Tibial artery (tissue), 4 donors: ENCODE measurements at regions not wholly inside any gene's neighbourhood (a gene's known extent, or its start where the extent isn't known, plus 50 kb on each side); places are given as distances from the start of the nearest gene placed in this dataset.

Experiments
- DNase-seq, 2 donors: peaks; one replicate each; pipeline ENCODE4 v3.0.0-alpha.2; 2019
- H3K27ac ChIP-seq, 2 donors: fragments of 200-600 bp; sonication (generic) in 1 of 2; 1 replicate in 1 of 2; 2 replicates in 1 of 2; pipeline ENCODE4 v1.5.1; 2018 to 2019; ENCODE audit warnings: mild to moderate bottlenecking in 1 of 2
- H3K27me3 ChIP-seq, 2 donors: fragments of 200-600 bp; sonication (generic) in 1 of 2; one replicate each; pipeline versions ENCODE4 v1.5.1 to v1.6.0; 2016 to 2019
- H3K36me3 ChIP-seq, 3 donors: fragments of 200-600 bp; sonication (generic) in 2 of 3; one replicate each; pipeline ENCODE4 v1.5.1; 2016 to 2019; ENCODE audit warnings: mild to moderate bottlenecking in 2 of 3
- H3K4me1 ChIP-seq, 4 donors: fragments of 200-600 bp; sonication (generic) in 2 of 4; 1 replicate in 3 of 4; 2 replicates in 1 of 4; pipeline ENCODE4 v1.5.1; 2016 to 2019
- H3K4me3 ChIP-seq, 2 donors: fragments of 200-600 bp; sonication (generic) in 1 of 2; 1 replicate in 1 of 2; 2 replicates in 1 of 2; pipeline ENCODE4 v1.5.1; 2018 to 2019; ENCODE audit warnings: mild to moderate bottlenecking in 2 of 2
- H3K9me3 ChIP-seq, 3 donors: fragments of 200-600 bp; sonication (generic) in 1 of 3; one replicate each; pipeline ENCODE4 v1.5.1; 2016 to 2019
- intact Hi-C: fragments of 100-400 bp; cut with DNase I; formaldehyde crosslinking; loops from one replicate; pipeline ENCODE4 v1.15.0; 2023; ENCODE audit warnings: low total_unique reads
- TF ChIP-seq, protein P1 (sequence below), 2 experiments: fragments of 200-600 bp in 1 of 2; fragments of 450-650 bp in 1 of 2; IDR thresholded peaks; one replicate each; pipeline ENCODE4 v1.5.1; 2017 to 2019; ENCODE audit warnings: antibody characterized with exemption in 2 of 2, mild to moderate bottlenecking in 1 of 2, moderate library complexity in 1 of 2

DNA sequence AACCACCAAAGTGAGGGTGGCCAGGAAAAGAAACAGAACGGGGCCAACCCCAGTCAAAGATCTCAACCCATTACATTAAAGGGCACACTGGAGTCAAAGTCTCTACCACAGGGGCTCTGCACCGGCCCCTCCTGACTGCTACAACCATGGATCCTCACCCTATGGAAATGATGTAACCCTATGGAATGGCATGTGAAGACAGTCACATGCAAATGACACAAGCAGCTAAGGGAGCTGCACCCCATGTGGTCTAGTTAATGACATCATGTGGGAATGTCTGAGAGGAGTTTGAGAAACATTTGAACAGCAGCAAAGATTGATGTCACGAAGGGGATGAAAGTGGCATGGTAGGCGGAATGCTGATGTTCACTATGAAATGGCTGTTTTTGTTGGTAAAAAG is 298.2 kb upstream of the SLCO3A1 start:
- Histone ChIP-seq H3K27ac (no peak overlapping the region), H3K27me3 (no peaks in the 10 kb centered on the region), H3K4me3 (no peak overlapping the region), H3K36me3 (no peaks in the 10 kb centered on the region), H3K9me3 (no peaks in the 10 kb centered on the region), H3K4me1 (no peaks in the 10 kb centered on the region)
- TF ChIP-seq, protein P1, sequence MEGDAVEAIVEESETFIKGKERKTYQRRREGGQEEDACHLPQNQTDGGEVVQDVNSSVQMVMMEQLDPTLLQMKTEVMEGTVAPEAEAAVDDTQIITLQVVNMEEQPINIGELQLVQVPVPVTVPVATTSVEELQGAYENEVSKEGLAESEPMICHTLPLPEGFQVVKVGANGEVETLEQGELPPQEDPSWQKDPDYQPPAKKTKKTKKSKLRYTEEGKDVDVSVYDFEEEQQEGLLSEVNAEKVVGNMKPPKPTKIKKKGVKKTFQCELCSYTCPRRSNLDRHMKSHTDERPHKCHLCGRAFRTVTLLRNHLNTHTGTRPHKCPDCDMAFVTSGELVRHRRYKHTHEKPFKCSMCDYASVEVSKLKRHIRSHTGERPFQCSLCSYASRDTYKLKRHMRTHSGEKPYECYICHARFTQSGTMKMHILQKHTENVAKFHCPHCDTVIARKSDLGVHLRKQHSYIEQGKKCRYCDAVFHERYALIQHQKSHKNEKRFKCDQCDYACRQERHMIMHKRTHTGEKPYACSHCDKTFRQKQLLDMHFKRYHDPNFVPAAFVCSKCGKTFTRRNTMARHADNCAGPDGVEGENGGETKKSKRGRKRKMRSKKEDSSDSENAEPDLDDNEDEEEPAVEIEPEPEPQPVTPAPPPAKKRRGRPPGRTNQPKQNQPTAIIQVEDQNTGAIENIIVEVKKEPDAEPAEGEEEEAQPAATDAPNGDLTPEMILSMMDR (IDR thresholded peaks at IDR 0.05), result no peak
- DNase-seq, result no peak
- intact Hi-C loops, result no loop called here

DNA sequence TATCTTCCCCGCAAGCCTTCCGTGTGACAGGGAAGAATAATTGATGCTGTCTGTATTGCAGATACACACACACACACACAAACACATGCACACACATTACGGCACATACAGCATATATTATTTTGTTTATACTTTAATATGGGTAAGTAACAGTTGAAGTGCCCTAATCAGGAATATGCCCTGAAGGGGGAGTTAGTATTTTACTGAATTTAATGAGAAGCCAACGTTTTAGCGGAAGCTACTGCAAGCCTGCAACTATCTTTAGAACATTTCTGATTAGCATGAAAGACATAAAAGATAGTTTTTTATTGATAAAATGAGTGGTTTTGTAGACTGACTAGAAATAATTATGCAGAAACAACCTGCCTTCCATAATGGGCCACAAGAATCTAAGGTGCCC is 296.6 kb upstream of the SLCO3A1 start:
- Histone ChIP-seq H3K4me1 (no peaks in the 10 kb centered on the region), H3K4me3 (no peak overlapping the region), H3K27ac (no peak overlapping the region), H3K27me3 (no peaks in the 10 kb centered on the region), H3K36me3 (no peaks in the 10 kb centered on the region), H3K9me3 (no peaks in the 10 kb centered on the region)
- no peak for DNase-seq
- intact Hi-C loops, result no loop called here
- TF ChIP-seq, protein P1 (IDR thresholded peaks at IDR 0.05), result no peak

DNA sequence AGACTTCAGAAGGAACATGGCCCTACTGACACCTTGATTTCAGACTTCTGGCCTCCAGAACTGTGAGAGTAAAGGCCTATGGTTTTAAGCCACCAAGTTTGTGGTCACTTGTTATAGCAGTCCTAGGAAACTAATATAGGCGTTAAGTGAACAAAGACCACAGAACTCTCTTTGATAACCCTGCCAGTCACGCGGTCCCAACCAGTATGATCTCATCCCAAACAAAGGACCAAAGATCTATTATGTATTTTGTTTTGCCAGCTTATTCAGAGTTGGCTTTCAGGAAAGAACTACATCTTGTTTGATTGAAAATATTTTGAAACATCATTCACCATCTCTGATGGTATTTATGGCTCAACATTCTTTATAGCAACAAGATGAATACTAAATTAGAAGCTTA is 294.4 kb upstream of the SLCO3A1 start:
- H3K9me3 ChIP-seq, result no peaks in the 10 kb centered on the region
- no peak overlapping the region for H3K4me3 ChIP-seq
- no peak for DNase-seq
- H3K27me3 ChIP-seq, result no peaks in the 10 kb centered on the region
- TF ChIP-seq, protein P1 (IDR thresholded peaks at IDR 0.05), result no peak
- intact Hi-C loops, result no loop called here
- no peaks in the 10 kb centered on the region for H3K36me3 ChIP-seq
- H3K4me1 ChIP-seq, result no peaks in the 10 kb centered on the region
- no peak overlapping the region for H3K27ac ChIP-seq

DNA sequence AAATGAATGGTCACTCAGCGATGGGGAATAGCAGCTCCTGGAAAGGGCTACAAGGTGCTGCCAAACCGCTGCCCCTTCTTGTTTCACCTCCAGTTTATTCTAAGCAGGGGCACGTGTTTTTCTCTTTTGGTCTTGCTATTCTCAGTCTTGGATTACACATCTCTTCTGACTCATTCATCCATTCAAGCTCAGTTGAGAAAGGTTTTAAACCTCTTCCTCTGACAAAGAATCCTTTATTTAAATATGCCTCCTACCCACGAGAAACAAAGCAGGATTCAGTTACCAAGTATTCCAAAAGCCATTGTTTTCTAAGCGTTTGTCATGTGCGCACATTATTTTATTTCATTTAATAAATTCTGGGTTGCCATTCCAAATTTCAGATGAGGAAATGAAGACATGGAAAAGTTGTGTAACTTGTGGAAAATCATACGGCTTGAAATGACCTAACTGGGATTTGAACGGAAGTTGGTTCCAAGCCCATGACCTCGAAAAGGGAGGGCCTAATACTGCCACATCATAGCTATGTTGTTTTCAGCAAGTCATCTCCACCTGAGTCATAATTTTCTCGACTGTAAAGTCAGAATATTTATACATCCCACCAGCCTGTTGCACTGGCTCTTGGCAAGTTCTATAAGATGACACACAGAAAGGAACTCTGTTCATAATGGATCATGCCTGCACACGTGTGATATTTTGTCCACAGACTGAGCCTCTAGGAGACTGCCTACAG is 292.0 kb upstream of the SLCO3A1 start:
- Histone ChIP-seq H3K27ac (peak overlapping the region in 1 of 2 donors; percentile 15), H3K4me1 (no peaks in the 10 kb centered on the region), H3K27me3 (no peaks in the 10 kb centered on the region), H3K36me3 (no peaks in the 10 kb centered on the region), H3K4me3 (no peak overlapping the region), H3K9me3 (no peaks in the 10 kb centered on the region)
- DNase-seq, result peak in 1 of 2 donors; percentile 48
- intact Hi-C loops, result no loop called here
- TF ChIP-seq, protein P1 (IDR thresholded peaks at IDR 0.05), result no peak

DNA sequence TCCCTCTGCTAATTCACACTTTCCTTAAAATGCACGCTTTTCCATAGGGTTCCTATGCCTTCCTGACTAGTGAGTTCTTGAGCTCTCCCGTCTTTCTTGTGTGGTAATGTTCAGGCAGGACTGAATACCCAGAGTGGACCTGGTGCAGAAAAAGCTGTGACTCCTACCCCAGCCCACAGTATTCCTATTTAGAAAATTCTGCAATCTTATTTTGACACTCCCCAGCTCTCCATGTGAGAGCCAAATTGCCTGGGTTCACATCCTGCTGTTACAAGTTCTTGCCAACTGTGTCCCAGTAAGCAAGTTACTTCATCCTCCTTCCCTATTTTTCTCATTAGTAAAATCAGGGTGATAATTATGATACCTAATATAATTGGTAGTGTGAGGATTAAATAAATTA is 290.8 kb upstream of the SLCO3A1 start:
- Histone ChIP-seq H3K9me3 (no peaks in the 10 kb centered on the region), H3K4me1 (no peaks in the 10 kb centered on the region), H3K4me3 (no peak overlapping the region), H3K36me3 (no peaks in the 10 kb centered on the region), H3K27me3 (no peaks in the 10 kb centered on the region), H3K27ac (no peak overlapping the region)
- TF ChIP-seq, protein P1 (IDR thresholded peaks at IDR 0.05), result no peak
- intact Hi-C loops, result no loop called here
- no peak for DNase-seq

DNA sequence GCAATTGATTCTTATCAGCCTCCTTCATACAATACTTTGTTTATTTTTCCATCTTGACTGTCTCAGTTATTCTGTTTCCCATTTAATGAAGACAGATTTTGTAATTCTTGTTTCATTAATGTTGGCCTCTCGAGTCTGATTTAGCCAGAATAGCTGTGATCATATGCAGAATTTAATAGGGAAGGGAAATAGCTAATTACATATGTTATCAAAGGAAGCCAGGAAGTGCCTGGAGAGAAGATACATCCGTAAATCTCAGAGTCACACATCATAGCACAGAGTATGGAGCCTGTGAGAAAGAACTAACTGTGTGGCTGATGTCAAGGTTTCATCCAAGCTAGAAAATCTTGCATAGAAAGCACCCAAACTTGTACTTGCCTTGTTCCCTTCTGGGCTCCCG is 288.9 kb upstream of the SLCO3A1 start:
- no peaks in the 10 kb centered on the region for H3K4me1 ChIP-seq
- TF ChIP-seq, protein P1 (IDR thresholded peaks at IDR 0.05), result no peak
- H3K4me3 ChIP-seq, result no peak overlapping the region
- no peaks in the 10 kb centered on the region for H3K27me3 ChIP-seq
- no peak for DNase-seq
- no peaks in the 10 kb centered on the region for H3K36me3 ChIP-seq
- H3K27ac ChIP-seq, result no peak overlapping the region
- intact Hi-C loops, result no loop called here
- H3K9me3 ChIP-seq, result no peaks in the 10 kb centered on the region
